Right lobe of liver (tissue), 6 donors: ENCODE measurements at regions not wholly inside any gene's neighbourhood (a gene's known extent, or its start where the extent isn't known, plus 50 kb on each side); places are given as distances from the start of the nearest gene placed in this dataset.

Experiments
- ATAC-seq, 4 donors: fragments of 200-7000 bp; cut with Tn5 transposase; one replicate each; pipeline ENCODE4 v1.9.1; 2020; ENCODE audit warnings: mild to moderate bottlenecking in 4 of 4, moderate library complexity in 4 of 4
- DNase-seq, 3 donors: peaks; one replicate each; pipeline ENCODE4 v3.0.0-alpha.2; 2020
- H3K27ac ChIP-seq, 3 donors: fragments of 200-600 bp; one replicate each; pipeline ENCODE4 v1.8.0; 2022
- H3K27me3 ChIP-seq, 2 donors: fragments of 200-600 bp; one replicate each; pipeline ENCODE4 v1.8.0; 2022
- H3K36me3 ChIP-seq, 4 donors: fragments of 200-600 bp; sonication (generic) in 1 of 4; one replicate each; pipeline versions ENCODE4 v1.5.1 to v1.8.0; 2017 to 2022; ENCODE audit warnings: control low read depth in 1 of 4
- H3K4me1 ChIP-seq, 4 donors: fragments of 200-600 bp; sonication (generic) in 1 of 4; one replicate each; pipeline versions ENCODE4 v1.5.1 to v1.8.0; 2017 to 2022; ENCODE audit warnings: control low read depth in 1 of 4
- H3K4me3 ChIP-seq, 3 donors: fragments of 200-600 bp; one replicate each; pipeline ENCODE4 v1.8.0; 2022
- H3K9me3 ChIP-seq, 4 donors: fragments of 200-600 bp; sonication (generic) in 1 of 4; one replicate each; pipeline versions ENCODE4 v1.5.1 to v1.8.0; 2017 to 2022; ENCODE audit warnings: control low read depth in 1 of 4
- POLR2A ChIP-seq: fragments of 450-650 bp; IDR thresholded peaks from one replicate; pipeline ENCODE4 v1.6.1; 2017; ENCODE audit warnings: antibody characterized with exemption, mild to moderate bottlenecking
- WGBS: methylation state at CpG from one replicate; pipeline ENCODE4 v1.1.6; 2018; ENCODE audit warnings: low coverage, low lambda C conversion rate; ENCODE audit not compliant: insufficient coverage; ENCODE audit errors: missing lambda C conversion rate; 5-methylcytosine and 5-hydroxymethylcytosine counted together
- intact Hi-C, 2 donors: fragments of 100-400 bp; cut with DNase I; formaldehyde crosslinking; loops; one replicate each; pipeline versions ENCODE4 v1.11.2 to v1.14.1; 2022
- TF ChIP-seq, protein P1 (sequence below), 4 donors: fragments of 200-600 bp in 3 of 4; fragments of 450-650 bp in 1 of 4; IDR thresholded peaks; one replicate each; pipeline versions ENCODE4 v1.5.1 to v1.8.0; 2016 to 2022; ENCODE audit warnings: antibody characterized with exemption in 4 of 4, mild to moderate bottlenecking in 2 of 4
- donor health status: DM: no; HTN: yes; CAD: no.
- donor health status: DM: no; HTN: no; CAD: no.
- donor health status: DM: no; HTN: no; CAD: no.
- donor health status: DM: no; HTN: yes; CAD: no.
- donor health status: DM: no; HTN: yes; CAD: no.

DNA sequence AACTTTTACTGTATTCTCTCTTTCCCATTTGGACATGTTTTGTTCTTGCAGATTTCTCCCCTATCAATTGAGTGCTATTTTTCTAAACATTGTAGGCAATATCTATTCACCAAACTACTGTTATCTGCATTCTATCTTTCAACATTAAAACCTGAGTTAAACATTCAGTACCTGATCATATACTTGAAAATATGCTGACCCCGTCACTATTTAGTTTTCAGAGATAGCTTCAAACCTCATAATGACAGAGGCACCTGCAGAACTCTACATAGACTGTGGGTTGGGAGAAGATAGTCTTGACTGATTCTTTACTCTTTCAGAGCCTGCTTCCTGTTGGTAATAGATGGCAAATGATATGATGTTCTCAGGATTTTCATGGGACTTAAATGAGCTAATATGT is 965.7 kb upstream of the GOT2 start:
- no peak for ATAC-seq
- Histone ChIP-seq H3K4me3 (no peak overlapping the region), H3K9me3 (no peaks in the 10 kb centered on the region), H3K36me3 (no peaks in the 10 kb centered on the region), H3K27me3 (no peaks in the 10 kb centered on the region), H3K27ac (no peak overlapping the region), H3K4me1 (no peaks in the 10 kb centered on the region)
- 73% methylated on average over 1 of the region's 1 CpG for WGBS
- no peak for DNase-seq
- intact Hi-C loops = no loop called here
- TF ChIP-seq, protein P1, sequence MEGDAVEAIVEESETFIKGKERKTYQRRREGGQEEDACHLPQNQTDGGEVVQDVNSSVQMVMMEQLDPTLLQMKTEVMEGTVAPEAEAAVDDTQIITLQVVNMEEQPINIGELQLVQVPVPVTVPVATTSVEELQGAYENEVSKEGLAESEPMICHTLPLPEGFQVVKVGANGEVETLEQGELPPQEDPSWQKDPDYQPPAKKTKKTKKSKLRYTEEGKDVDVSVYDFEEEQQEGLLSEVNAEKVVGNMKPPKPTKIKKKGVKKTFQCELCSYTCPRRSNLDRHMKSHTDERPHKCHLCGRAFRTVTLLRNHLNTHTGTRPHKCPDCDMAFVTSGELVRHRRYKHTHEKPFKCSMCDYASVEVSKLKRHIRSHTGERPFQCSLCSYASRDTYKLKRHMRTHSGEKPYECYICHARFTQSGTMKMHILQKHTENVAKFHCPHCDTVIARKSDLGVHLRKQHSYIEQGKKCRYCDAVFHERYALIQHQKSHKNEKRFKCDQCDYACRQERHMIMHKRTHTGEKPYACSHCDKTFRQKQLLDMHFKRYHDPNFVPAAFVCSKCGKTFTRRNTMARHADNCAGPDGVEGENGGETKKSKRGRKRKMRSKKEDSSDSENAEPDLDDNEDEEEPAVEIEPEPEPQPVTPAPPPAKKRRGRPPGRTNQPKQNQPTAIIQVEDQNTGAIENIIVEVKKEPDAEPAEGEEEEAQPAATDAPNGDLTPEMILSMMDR (IDR thresholded peaks at IDR 0.05) = no peak
- TF ChIP-seq POLR2A = no peak

DNA sequence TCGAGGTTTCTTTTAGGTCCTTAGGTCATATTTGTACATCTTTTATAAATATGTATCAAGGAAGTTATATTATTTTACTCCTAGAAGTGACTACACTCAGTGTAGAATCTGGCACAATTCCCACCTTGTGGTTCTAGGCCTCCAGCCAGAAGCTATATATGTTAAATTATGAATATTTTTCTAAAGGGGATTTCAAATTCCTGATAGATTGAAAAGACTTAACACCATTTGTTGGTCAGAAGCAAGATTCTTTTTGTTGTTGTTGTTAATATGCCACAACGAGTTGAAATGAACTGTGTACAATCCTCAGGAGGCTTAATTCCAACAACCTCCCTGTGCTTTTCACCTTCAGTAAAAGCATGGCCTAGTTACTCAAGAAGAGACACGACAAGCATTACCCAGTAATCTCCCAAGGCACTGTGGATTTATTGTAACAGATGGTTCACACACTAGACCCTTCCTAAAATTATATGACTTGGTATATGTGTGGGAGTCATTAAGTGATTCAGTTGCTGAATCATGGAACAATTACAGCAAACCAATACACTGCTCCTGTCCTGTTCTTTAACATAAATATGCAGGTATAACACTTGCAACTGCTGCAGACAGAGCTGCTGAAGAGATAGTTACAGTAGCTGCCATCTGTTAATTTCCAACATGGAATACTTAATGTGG is 964.4 kb upstream of the GOT2 start:
- Histone ChIP-seq H3K4me1 (no peaks in the 10 kb centered on the region), H3K27me3 (no peaks in the 10 kb centered on the region), H3K36me3 (no peaks in the 10 kb centered on the region), H3K4me3 (no peak overlapping the region), H3K9me3 (no peaks in the 10 kb centered on the region), H3K27ac (no peak overlapping the region)
- TF ChIP-seq, protein P1 (IDR thresholded peaks at IDR 0.05) = no peak
- no peak for ATAC-seq
- no peak for DNase-seq
- intact Hi-C loops = no loop called here
- 19% methylated on average over 3 of the region's 3 CpGs for WGBS

DNA sequence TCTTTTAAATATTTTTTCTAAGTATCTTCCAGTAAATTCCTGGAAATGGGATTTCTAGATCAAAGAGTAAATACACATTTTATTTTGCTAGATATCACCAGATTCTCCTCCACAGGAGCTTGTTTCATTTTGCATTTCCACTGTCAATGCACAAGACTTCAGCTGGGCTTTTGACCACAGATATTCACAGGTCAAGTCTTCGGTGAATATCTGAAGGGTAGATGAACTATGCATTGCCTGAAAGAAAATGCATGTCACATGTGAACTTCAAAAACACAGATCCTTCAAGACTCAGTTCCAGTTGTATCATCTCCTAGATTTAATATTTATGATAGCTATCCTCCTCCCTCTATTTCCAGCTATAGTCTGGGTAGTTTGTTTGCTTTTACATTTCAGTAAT is 963.6 kb upstream of the GOT2 start:
- 67% methylated on average over 1 of the region's 1 CpG for WGBS
- DNase-seq (no peak), ATAC-seq (no peak)
- TF ChIP-seq, protein P1 (IDR thresholded peaks at IDR 0.05) = no peak
- TF ChIP-seq POLR2A = no peak
- intact Hi-C loops = no loop called here
- Histone ChIP-seq H3K4me3 (no peak overlapping the region), H3K9me3 (no peaks in the 10 kb centered on the region), H3K27me3 (no peaks in the 10 kb centered on the region), H3K4me1 (no peaks in the 10 kb centered on the region), H3K27ac (no peak overlapping the region), H3K36me3 (no peaks in the 10 kb centered on the region)

DNA sequence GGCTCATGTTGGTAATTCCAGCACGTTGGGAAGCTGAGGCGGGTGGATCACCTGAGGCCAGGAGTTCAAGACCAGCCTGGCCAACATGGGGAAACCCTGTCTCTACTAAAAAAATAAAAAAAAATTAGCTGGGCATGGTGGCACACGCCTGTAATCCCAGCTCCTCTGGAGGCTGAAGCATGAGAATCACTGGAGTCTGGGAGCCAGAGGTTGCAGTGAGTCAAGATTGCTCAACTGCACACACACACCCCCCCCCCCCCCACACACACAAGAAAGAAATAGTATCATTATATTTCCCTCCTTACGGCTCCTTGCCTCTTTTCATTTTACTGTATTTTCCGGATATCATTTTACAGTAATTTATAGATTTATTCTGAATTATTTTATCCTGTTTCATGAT is 963.1 kb upstream of the GOT2 start:
- no peak overlapping the region for H3K4me3 ChIP-seq
- intact Hi-C loops = no loop called here
- no peaks in the 10 kb centered on the region for H3K4me1 ChIP-seq
- ATAC-seq (no peak), DNase-seq (no peak)
- H3K9me3 ChIP-seq = no peaks in the 10 kb centered on the region
- no peaks in the 10 kb centered on the region for H3K27me3 ChIP-seq
- H3K27ac ChIP-seq = no peak overlapping the region
- TF ChIP-seq, protein P1 (IDR thresholded peaks at IDR 0.05) = no peak
- TF ChIP-seq POLR2A = no peak
- no peaks in the 10 kb centered on the region for H3K36me3 ChIP-seq
- WGBS = 67% methylated on average over 5 of the region's 5 CpGs

DNA sequence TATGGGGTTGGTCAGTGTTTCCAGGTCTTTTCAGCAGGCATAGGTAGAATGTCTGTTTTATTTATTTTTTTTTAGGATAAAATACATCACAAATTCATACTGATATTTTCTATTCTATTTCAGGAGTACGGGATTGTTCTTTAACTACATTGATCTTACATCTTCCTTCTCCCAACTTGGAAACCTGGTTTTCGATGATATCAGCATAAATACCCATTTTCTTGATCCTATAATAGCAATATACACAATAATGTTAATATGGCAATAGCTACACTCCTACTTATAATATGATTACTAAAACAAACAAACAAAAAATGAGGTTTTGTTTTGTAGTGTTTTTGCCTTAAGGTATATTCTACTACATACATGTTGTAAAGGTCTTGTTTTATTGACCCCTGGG is 962.4 kb upstream of the GOT2 start:
- no peaks in the 10 kb centered on the region for H3K36me3 ChIP-seq
- no peaks in the 10 kb centered on the region for H3K4me1 ChIP-seq
- TF ChIP-seq POLR2A = no peak
- TF ChIP-seq, protein P1 (IDR thresholded peaks at IDR 0.05) = no peak
- H3K4me3 ChIP-seq = no peak overlapping the region
- ATAC-seq (no peak), DNase-seq (no peak)
- no peak overlapping the region for H3K27ac ChIP-seq
- no peaks in the 10 kb centered on the region for H3K9me3 ChIP-seq
- 59% methylated on average over 2 of the region's 2 CpGs for WGBS
- intact Hi-C loops = no loop called here
- H3K27me3 ChIP-seq = no peaks in the 10 kb centered on the region
